ENCODE measurements at regions not wholly inside any gene's neighbourhood (a gene's known extent, or its start where the extent isn't known, plus 50 kb on each side); places are given as distances from the start of the nearest gene placed in this dataset.

DNA sequence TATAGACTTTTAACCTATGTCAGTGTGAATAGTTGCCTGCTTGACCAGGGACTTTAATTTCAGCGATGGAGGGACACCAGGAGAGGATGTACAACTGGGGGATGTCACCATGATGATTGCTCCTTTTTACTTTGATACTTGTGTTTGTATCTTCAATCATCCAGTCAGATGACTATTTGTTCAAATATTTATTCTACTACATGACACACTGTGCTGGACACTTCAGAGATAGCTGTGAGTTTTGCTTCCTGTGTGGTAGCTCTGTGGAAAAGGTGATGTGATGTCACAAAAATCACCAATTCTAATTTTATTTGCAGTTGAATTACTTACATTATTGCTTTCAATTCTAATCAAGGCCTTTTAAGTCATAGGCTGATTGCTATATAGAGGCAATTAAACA lies 62.7 kb upstream of the CREB5 start:
- no peaks in the 10 kb centered on the region for H3K36me3 ChIP-seq

DNA sequence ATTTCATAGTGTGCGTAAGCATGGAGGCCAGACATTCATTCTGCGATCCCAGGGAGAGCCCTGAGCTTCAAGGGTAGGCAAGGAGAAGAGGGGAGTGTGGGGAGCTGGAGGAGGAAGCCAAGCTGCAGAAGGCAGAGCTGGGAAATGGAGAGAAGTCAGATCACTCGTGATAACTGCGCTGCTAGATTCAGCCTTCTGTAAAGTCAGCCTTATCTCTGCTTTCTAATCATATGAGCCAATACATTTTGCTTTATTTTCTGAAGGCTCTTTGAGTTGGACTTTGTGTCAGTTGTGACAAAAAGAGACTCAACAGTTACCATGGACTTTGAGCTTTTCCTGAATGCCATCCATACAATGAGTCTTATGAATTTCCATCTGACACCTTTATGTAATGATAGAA lies 61.7 kb upstream of the CREB5 start:
- ATAC-seq, result no peak
- Histone ChIP-seq H3K9me3 (no peaks in the 10 kb centered on the region), H3K36me3 (no peaks in the 10 kb centered on the region), H3K4me3 (no peak overlapping the region), H3K27ac (no peak overlapping the region), H3K27me3 (no peaks in the 10 kb centered on the region), H3K4me1 (peaks cover 0 to 24% (median 10%) of the 10 kb centered on the region in 3 donors)
- no peak for TF ChIP-seq POLR2AphosphoS5 (IDR thresholded peaks at IDR 0.05)
- TF ChIP-seq POLR2A (IDR thresholded peaks at IDR 0.05), result no peak
- TF ChIP-seq, protein P1, sequence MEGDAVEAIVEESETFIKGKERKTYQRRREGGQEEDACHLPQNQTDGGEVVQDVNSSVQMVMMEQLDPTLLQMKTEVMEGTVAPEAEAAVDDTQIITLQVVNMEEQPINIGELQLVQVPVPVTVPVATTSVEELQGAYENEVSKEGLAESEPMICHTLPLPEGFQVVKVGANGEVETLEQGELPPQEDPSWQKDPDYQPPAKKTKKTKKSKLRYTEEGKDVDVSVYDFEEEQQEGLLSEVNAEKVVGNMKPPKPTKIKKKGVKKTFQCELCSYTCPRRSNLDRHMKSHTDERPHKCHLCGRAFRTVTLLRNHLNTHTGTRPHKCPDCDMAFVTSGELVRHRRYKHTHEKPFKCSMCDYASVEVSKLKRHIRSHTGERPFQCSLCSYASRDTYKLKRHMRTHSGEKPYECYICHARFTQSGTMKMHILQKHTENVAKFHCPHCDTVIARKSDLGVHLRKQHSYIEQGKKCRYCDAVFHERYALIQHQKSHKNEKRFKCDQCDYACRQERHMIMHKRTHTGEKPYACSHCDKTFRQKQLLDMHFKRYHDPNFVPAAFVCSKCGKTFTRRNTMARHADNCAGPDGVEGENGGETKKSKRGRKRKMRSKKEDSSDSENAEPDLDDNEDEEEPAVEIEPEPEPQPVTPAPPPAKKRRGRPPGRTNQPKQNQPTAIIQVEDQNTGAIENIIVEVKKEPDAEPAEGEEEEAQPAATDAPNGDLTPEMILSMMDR (IDR thresholded peaks at IDR 0.05), result no peak
- TF ChIP-seq EP300 (IDR thresholded peaks at IDR 0.05), result no peak
- whole genome bisulfite sequencing, 2 donors (ENCODE audit: low coverage in 1 of 2), result 87 to 100% methylated on average over 2 to 4 of the region's 4 CpGs

More for the DNA sequence above, 62.7 kb upstream of the CREB5 start:
- Histone ChIP-seq H3K4me3 (no peak overlapping the region), H3K27ac (no peak overlapping the region), H3K9me3 (no peaks in the 10 kb centered on the region), H3K4me1 (peaks cover 0 to 24% (median 10%) of the 10 kb centered on the region in 3 donors), H3K27me3 (no peaks in the 10 kb centered on the region)
- WGBS, 2 donors (ENCODE audit: low coverage in 1 of 2), result 91 to 100% methylated on average over 1 of the region's 1 CpG
- ATAC-seq, result no peak
- no peak for TF ChIP-seq POLR2A (IDR thresholded peaks at IDR 0.05)
- TF ChIP-seq, protein P1 (IDR thresholded peaks at IDR 0.05), result no peak

DNA sequence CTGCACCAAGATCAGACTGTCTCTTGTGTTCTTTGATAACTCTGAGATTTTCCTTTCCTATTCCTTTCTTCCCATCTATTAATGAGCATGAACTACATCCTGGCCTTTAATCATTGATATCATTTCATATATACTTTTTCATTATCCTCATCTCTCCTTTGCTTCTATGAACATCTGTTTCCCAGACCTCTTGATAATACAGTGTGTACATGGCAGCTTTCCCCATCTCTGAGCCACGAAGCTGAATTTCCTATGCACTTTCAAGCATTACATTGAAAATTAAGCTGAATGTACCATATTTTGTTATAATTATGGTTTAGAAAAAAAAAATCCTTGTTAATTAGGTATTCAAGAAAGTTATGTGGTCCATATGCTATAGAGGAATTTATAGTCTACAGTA lies 60.9 kb upstream of the CREB5 start:
- 67 to 70% methylated on average over 1 of the region's 1 CpG for WGBS, 2 donors (ENCODE audit: low coverage in 1 of 2)
- TF ChIP-seq POLR2AphosphoS5 (IDR thresholded peaks at IDR 0.05) (no peak), EP300 (IDR thresholded peaks at IDR 0.05) (no peak), POLR2A (IDR thresholded peaks at IDR 0.05) (no peak)
- TF ChIP-seq, protein P1 (IDR thresholded peaks at IDR 0.05), result no peak
- no peak for ATAC-seq
- peaks cover 0 to 19% (median 7%) of the 10 kb centered on the region in 3 donors for H3K4me1 ChIP-seq
- no peaks in the 10 kb centered on the region for H3K27me3 ChIP-seq
- H3K9me3 ChIP-seq, result no peaks in the 10 kb centered on the region
- no peaks in the 10 kb centered on the region for H3K36me3 ChIP-seq
- H3K27ac ChIP-seq, result no peak overlapping the region
- no peak overlapping the region for H3K4me3 ChIP-seq

DNA sequence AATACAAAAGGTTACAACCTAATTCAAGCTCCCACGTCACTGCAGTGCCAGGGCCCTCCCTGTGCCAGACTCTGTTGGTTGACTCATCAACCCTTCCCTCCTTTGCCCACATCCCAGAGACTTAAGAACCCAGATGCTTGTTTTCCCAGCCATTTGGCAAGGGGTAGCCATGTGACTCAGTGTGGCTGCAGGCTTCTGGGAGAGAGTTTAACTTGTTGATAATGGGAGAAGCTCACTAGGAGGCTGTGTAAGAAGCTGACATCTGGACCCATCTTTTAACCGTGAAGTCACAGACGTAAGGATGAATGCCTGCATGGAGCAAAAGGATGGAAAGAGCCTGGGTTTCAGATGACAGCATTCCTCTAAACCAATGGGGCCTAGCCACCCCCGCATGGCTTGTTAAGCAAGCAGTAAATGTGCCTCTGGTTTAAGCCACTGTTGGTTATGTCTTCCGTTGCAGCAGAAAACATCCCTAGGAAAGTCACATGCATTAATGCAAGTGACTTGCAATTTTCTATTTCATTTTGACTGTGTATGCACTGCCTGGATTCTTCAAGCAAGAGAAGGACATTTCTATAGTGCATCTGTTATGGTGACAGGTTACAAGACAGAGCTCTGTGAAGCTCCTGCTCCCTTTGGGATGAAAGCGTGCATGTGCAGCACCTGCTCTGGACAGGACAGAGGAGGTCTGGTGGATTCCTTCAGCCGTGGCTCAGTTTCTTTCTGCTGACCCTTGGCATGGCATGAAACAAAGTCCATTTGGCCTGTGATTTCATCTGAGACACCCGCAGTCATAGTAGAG lies 57.5 kb upstream of the CREB5 start:
- Histone ChIP-seq H3K9me3 (no peaks in the 10 kb centered on the region), H3K4me1 (no peaks in the 10 kb centered on the region), H3K27me3 (no peaks in the 10 kb centered on the region), H3K4me3 (no peak overlapping the region), H3K27ac (no peak overlapping the region), H3K36me3 (no peaks in the 10 kb centered on the region)
- 82 to 86% methylated on average over 4 to 8 of the region's 8 CpGs for WGBS, 2 donors (ENCODE audit: low coverage in 1 of 2)
- TF ChIP-seq POLR2AphosphoS5 (IDR thresholded peaks at IDR 0.05) (no peak), EP300 (IDR thresholded peaks at IDR 0.05) (no peak), POLR2A (IDR thresholded peaks at IDR 0.05) (no peak)
- TF ChIP-seq, protein P1 (IDR thresholded peaks at IDR 0.05), result no peak
- no peak for ATAC-seq

DNA sequence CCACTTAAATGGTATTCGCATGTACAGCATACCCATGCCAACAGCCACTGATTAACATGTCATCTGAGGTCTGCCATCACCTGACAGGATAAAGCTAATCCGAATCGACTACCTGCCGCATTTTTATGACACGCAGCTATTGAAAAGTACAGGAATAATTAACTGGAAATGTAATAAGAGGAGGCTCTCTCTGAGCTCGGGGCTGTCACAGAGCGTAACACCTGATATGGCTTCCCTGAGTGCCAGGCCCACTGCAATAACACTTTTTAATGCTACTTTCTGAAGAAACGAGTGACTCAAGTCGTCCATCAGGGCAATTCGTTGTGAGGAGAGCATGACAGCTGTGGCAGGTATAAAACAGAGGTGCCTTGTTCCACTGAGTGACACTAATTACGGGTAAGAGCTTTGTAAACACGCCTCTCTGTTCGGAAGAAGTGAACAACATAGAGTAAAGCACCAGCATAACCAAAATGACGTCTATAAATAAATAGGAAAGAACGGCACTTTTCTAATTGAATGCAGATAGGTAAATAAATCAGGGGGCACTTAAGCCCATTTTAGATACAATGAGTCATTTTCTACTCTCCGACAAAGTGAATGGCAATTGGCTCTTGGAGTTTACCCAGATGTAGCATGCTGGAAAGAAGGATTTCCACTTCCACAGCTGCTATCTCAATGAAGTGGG lies 56.5 kb upstream of the CREB5 start:
- WGBS, 2 donors (ENCODE audit: low coverage in 1 of 2), result 84 to 85% methylated on average over 12 to 16 of the region's 16 CpGs
- Histone ChIP-seq H3K9me3 (no peaks in the 10 kb centered on the region), H3K4me1 (no peaks in the 10 kb centered on the region), H3K27me3 (no peaks in the 10 kb centered on the region), H3K36me3 (no peaks in the 10 kb centered on the region), H3K27ac (no peak overlapping the region), H3K4me3 (no peak overlapping the region)
- no peak for TF ChIP-seq POLR2A (IDR thresholded peaks at IDR 0.05)
- TF ChIP-seq EP300 (IDR thresholded peaks at IDR 0.05), result no peak
- TF ChIP-seq POLR2AphosphoS5 (IDR thresholded peaks at IDR 0.05), result no peak
- TF ChIP-seq, protein P1 (IDR thresholded peaks at IDR 0.05), result no peak
- no peak for ATAC-seq
